H9 (cell line): ENCODE measurements at regions not wholly inside any gene's neighbourhood (a gene's known extent, or its start where the extent isn't known, plus 50 kb on each side); places are given as distances from the start of the nearest gene placed in this dataset.

ENCODE experiments used
- DNase-seq: peaks from one replicate; pipeline ENCODE4 v3.0.0-alpha.2; 2017
- H2AFZ ChIP-seq: one replicate; pipeline ENCODE4 v1.6.1; 2013; ENCODE audit warnings: mild to moderate bottlenecking, low read length, control low read depth, moderate library complexity
- H2AK5ac ChIP-seq: 2 replicates; pipeline ENCODE4 v1.6.1; 2013; ENCODE audit warnings: low read length, control low read depth, mixed read lengths; ENCODE audit not compliant: insufficient read length
- H2BK120ac ChIP-seq: one replicate; pipeline ENCODE4 v1.6.1; 2013; ENCODE audit warnings: low read depth, mild to moderate bottlenecking, low read length, control low read depth, inconsistent platforms; ENCODE audit not compliant: poor library complexity, severe bottlenecking
- H2BK12ac ChIP-seq: 2 replicates; pipeline ENCODE4 v1.6.1; 2013; ENCODE audit warnings: low read length, control low read depth, mixed read lengths, low read depth; ENCODE audit not compliant: insufficient read length
- H2BK15ac ChIP-seq: 2 replicates; pipeline ENCODE4 v1.6.1; 2013; ENCODE audit warnings: low read depth, low read length, control low read depth
- H2BK20ac ChIP-seq: one replicate; pipeline ENCODE4 v1.6.1; 2013; ENCODE audit warnings: low read depth, mild to moderate bottlenecking, low read length, control low read depth, inconsistent platforms; ENCODE audit not compliant: poor library complexity, severe bottlenecking
- H2BK5ac ChIP-seq: 2 replicates; pipeline ENCODE4 v1.6.1; 2013; ENCODE audit warnings: low read length, control low read depth, mixed read lengths; ENCODE audit not compliant: insufficient read length
- H3K14ac ChIP-seq: 2 replicates; pipeline ENCODE4 v1.6.1; 2013; ENCODE audit warnings: low read length, control low read depth; ENCODE audit not compliant: insufficient read depth
- H3K18ac ChIP-seq: 2 replicates; pipeline ENCODE4 v1.6.1; 2013; ENCODE audit warnings: low read depth, mild to moderate bottlenecking, mixed read lengths, low read length, control low read depth; ENCODE audit not compliant: insufficient read length
- H3K23ac ChIP-seq: 2 replicates; pipeline ENCODE4 v1.6.1; 2013; ENCODE audit warnings: low read length, control low read depth, mixed read lengths, low read depth; ENCODE audit not compliant: insufficient read length
- H3K23me2 ChIP-seq: 2 replicates; pipeline ENCODE4 v1.6.1; 2013; ENCODE audit warnings: low read depth, mild to moderate bottlenecking, mixed read lengths, low read length, control low read depth; ENCODE audit not compliant: insufficient read length, poor library complexity, severe bottlenecking
- H3K27ac ChIP-seq: 2 replicates; pipeline ENCODE4 v1.5.1; 2013; ENCODE audit warnings: low read length, control low read depth, mixed read lengths, low read depth; ENCODE audit not compliant: insufficient read length
- H3K27me3 ChIP-seq: 2 replicates; pipeline ENCODE4 v1.6.1; 2013; ENCODE audit warnings: low read length, control low read depth, inconsistent platforms; ENCODE audit not compliant: insufficient read depth
- H3K4ac ChIP-seq: 2 replicates; pipeline ENCODE4 v1.6.1; 2013; ENCODE audit warnings: low read depth, mild to moderate bottlenecking, control low read depth, inconsistent platforms, low read length, moderate library complexity
- H3K4me1 ChIP-seq: 2 replicates; pipeline ENCODE4 v1.6.1; 2013; ENCODE audit warnings: low read length, control low read depth, inconsistent platforms; ENCODE audit not compliant: insufficient read depth
- H3K4me2 ChIP-seq: 2 replicates; pipeline ENCODE4 v1.6.1; 2013; ENCODE audit warnings: low read length, control low read depth, mixed read lengths; ENCODE audit not compliant: insufficient read length, insufficient read depth
- H3K56ac ChIP-seq: 2 replicates; pipeline ENCODE4 v1.6.1; 2013; ENCODE audit warnings: low read depth, mild to moderate bottlenecking, mixed read lengths, low read length, control low read depth; ENCODE audit not compliant: insufficient read length
- H3K79me1 ChIP-seq: 2 replicates; pipeline ENCODE4 v1.6.1; 2013; ENCODE audit warnings: low read depth, mild to moderate bottlenecking, moderate library complexity, low read length, control low read depth, inconsistent platforms; ENCODE audit not compliant: insufficient read depth, poor library complexity, severe bottlenecking
- H3K79me2 ChIP-seq: 2 replicates; pipeline ENCODE4 v1.6.1; 2013; ENCODE audit warnings: low read length, control low read depth, inconsistent platforms; ENCODE audit not compliant: insufficient read depth
- H3K9ac ChIP-seq: 2 replicates; pipeline ENCODE4 v1.6.1; 2013; ENCODE audit warnings: low read length, control low read depth, mixed read lengths; ENCODE audit not compliant: insufficient read length; ENCODE audit errors: extremely low read depth
- H3K9me3 ChIP-seq: one replicate; pipeline ENCODE4 v1.6.1; 2013; ENCODE audit warnings: low read depth, low read length, inconsistent platforms; ENCODE audit not compliant: control insufficient read depth
- H3T11ph ChIP-seq: one replicate; pipeline ENCODE4 v1.6.1; 2013; ENCODE audit warnings: mild to moderate bottlenecking, low read length, control low read depth, inconsistent platforms
- H4K20me1 ChIP-seq: one replicate; pipeline ENCODE4 v1.6.1; 2013; ENCODE audit not compliant: control insufficient read depth, insufficient read length, insufficient read depth
- H4K5ac ChIP-seq: 2 replicates; pipeline ENCODE4 v1.6.1; 2013; ENCODE audit warnings: low read depth, mild to moderate bottlenecking, mixed read lengths, low read length, control low read depth; ENCODE audit not compliant: insufficient read length
- H4K8ac ChIP-seq: replicated peaks from 2 replicates; pipeline ENCODE4 v1.6.1; 2013; ENCODE audit warnings: low read length, control low read depth, mixed read lengths, low read depth; ENCODE audit not compliant: insufficient read length
- H4K91ac ChIP-seq: 2 replicates; pipeline ENCODE4 v1.6.1; 2013; ENCODE audit warnings: low read depth, mild to moderate bottlenecking, moderate library complexity, mixed read lengths, low read length, control low read depth; ENCODE audit not compliant: insufficient read length
- H3K27ac Mint-ChIP-seq, 3 experiments: 2 replicates in 2 of 3; 3 replicates in 1 of 3; pipeline ENCODE4 v1.8.0; 2020 to 2021; ENCODE audit warnings: mixed read lengths in 3 of 3, mild to moderate bottlenecking in 1 of 3, moderate library complexity in 1 of 3
- H3K27me3 Mint-ChIP-seq: 2 replicates; pipeline ENCODE4 v1.8.0; 2021; ENCODE audit warnings: low read depth, mild to moderate bottlenecking, moderate library complexity, mixed read lengths
- H3K36me3 Mint-ChIP-seq, 3 experiments: 2 replicates in 2 of 3; 3 replicates in 1 of 3; pipeline ENCODE4 v1.8.0; 2020 to 2021; ENCODE audit warnings: low read depth in 3 of 3, mixed read lengths in 3 of 3; ENCODE audit not compliant: insufficient read depth in 1 of 3
- H3K4me1 Mint-ChIP-seq, 2 experiments: 2 replicates each; pipeline ENCODE4 v1.8.0; 2020; ENCODE audit warnings: mixed read lengths in 2 of 2
- H3K4me3 Mint-ChIP-seq, 2 experiments: 2 replicates in 1 of 2; 3 replicates in 1 of 2; pipeline ENCODE4 v1.8.0; 2020 to 2021; ENCODE audit warnings: mild to moderate bottlenecking in 2 of 2, mixed read lengths in 2 of 2, moderate library complexity in 1 of 2
- H3K9me3 Mint-ChIP-seq, 2 experiments: 2 replicates in 1 of 2; 3 replicates in 1 of 2; pipeline ENCODE4 v1.8.0; 2020; ENCODE audit warnings: mild to moderate bottlenecking in 2 of 2, mixed read lengths in 2 of 2, moderate library complexity in 1 of 2
- WGBS: extraction: QIAGEN DNeasy Blood & Tissue Kit; methylation state at CpG from one replicate; pipeline ENCODE4 v1.1.7; 2013; ENCODE audit warnings: missing lambda C conversion rate, low lambda C conversion rate, mixed read lengths; ENCODE audit not compliant: insufficient read length; ENCODE audit errors: extremely low coverage; 5-methylcytosine and 5-hydroxymethylcytosine counted together
- TF ChIP-seq, protein P1 (sequence below): fragments of 200-600 bp; sonication (generic); conservative IDR thresholded peaks from 3 replicates; pipeline ENCODE4 v1.8.0; 2021; ENCODE audit warnings: antibody characterized with exemption, mild to moderate bottlenecking

- Mint-ChIP-seq H3K27me3 (peaks cover 46% of the 10 kb centered on the region), H3K36me3 (peaks cover 0 to 2% (median 0%) of the 10 kb centered on the region in 3 experiments; a peak in 3 of 7 replicates), H3K4me3 (no peak overlapping the region), H3K9me3 (peaks cover 46 to 61% of the 10 kb centered on the region in 2 experiments), H3K4me1 (no peaks in the 10 kb centered on the region), H3K27ac (no peak overlapping the region)
- Histone ChIP-seq H4K20me1 (no peaks in the 10 kb centered on the region), H3K27me3 (no peaks in the 10 kb centered on the region), H3K14ac (no peak overlapping the region), H4K8ac (no peak overlapping the region), H2BK120ac (no peak overlapping the region), H2AK5ac (no peak overlapping the region), H3K4ac (no peak overlapping the region), H4K91ac (no peak overlapping the region), H3K18ac (no peak overlapping the region), H3K9ac (no peak overlapping the region), H2BK20ac (no peak overlapping the region), H3K79me1 (no peaks in the 10 kb centered on the region), H3K23me2 (no peaks in the 10 kb centered on the region), H3K4me1 (no peaks in the 10 kb centered on the region), H3T11ph (no peak overlapping the region), H3K4me2 (no peak overlapping the region), H3K79me2 (no peaks in the 10 kb centered on the region), H2BK12ac (no peak overlapping the region), H2AFZ (no peak overlapping the region), H4K5ac (no peak overlapping the region), H2BK15ac (no peak overlapping the region), H3K27ac (no peak overlapping the region), H3K56ac (no peak overlapping the region), H2BK5ac (no peak overlapping the region), H3K23ac (no peak overlapping the region), H3K9me3 (no peaks in the 10 kb centered on the region)
- no CpG with 5 or more reads among the region's 4 CpGs for WGBS
- TF ChIP-seq, protein P1, sequence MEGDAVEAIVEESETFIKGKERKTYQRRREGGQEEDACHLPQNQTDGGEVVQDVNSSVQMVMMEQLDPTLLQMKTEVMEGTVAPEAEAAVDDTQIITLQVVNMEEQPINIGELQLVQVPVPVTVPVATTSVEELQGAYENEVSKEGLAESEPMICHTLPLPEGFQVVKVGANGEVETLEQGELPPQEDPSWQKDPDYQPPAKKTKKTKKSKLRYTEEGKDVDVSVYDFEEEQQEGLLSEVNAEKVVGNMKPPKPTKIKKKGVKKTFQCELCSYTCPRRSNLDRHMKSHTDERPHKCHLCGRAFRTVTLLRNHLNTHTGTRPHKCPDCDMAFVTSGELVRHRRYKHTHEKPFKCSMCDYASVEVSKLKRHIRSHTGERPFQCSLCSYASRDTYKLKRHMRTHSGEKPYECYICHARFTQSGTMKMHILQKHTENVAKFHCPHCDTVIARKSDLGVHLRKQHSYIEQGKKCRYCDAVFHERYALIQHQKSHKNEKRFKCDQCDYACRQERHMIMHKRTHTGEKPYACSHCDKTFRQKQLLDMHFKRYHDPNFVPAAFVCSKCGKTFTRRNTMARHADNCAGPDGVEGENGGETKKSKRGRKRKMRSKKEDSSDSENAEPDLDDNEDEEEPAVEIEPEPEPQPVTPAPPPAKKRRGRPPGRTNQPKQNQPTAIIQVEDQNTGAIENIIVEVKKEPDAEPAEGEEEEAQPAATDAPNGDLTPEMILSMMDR: no peak
- DNase-seq: no peak
Measured at GRCh38 chr2:240271716-240272341, 131.4 kb upstream of the OTOS start.
